ENCODE measurements at regions not wholly inside any gene's neighbourhood (a gene's known extent, or its start where the extent isn't known, plus 50 kb on each side); places are given as distances from the start of the nearest gene placed in this dataset.

GRCh38 chr13:87129602-87130300 is 541.4 kb upstream of the SLITRK5 start:
- Histone ChIP-seq H3K79me2 (ENCODE audit: control insufficient read depth, insufficient read depth, low read length) (no peaks in the 10 kb centered on the region), H3K27me3 (ENCODE audit: control insufficient read depth in 2 of 2, insufficient read depth in 2 of 2, low read length in 2 of 2) (no peaks in the 10 kb centered on the region), H3K4me1 (ENCODE audit: control insufficient read depth, extremely low read depth, insufficient read depth, low read length) (no peaks in the 10 kb centered on the region), H3K9me3 (replicated peaks; ENCODE audit: control insufficient read depth, insufficient read depth, low read length) (peaks cover 2% of the 10 kb centered on the region), H3K4me2 (ENCODE audit: insufficient read depth, low read length) (no peak overlapping the region), H3K27ac (ENCODE audit: insufficient read depth, low read depth, low read length) (no peak overlapping the region), H3K36me3 (ENCODE audit: control insufficient read depth in 2 of 2, extremely low read depth in 1 of 2, insufficient read depth in 2 of 2, low read length in 2 of 2) (no peaks in the 10 kb centered on the region), H3K9ac (replicated peaks; ENCODE audit: extremely low read depth, insufficient read depth, low read length) (no peak overlapping the region), H4K20me1 (replicated peaks; ENCODE audit: control insufficient read depth, extremely low read depth, insufficient read depth, low read length) (no peaks in the 10 kb centered on the region), H3K9me1 (replicated peaks; ENCODE audit: control insufficient read depth, extremely low read depth, insufficient read depth, low read length) (no peaks in the 10 kb centered on the region), H2AFZ (ENCODE audit: low read depth, low read length) (no peak overlapping the region), H3K4me3 (replicated peaks in 1 of 3; ENCODE audit: insufficient read depth in 1 of 3, low read depth in 1 of 3, low read length in 3 of 3) (no peak overlapping the region)
- FAIRE-seq (no peak), DNase-seq (ENCODE audit: low read depth, low spot score) (no peak)
- dilution Hi-C loops (cut with MboI; ENCODE audit: extremely low pct_ligation_motif_present, low sequenced_read_pairs) (no loop called here), intact Hi-C loops (cut with micrococcal nuclease) (no loop called here)
- CTCF ChIA-PET, result no interaction called here
- POLR2A ChIA-PET, result no interaction called here
- BruUV-seq (replicated peaks), result no TSS peak
- TF ChIP-seq JUN (IDR thresholded peaks at IDR 0.05; ENCODE audit: borderline replicate concordance, insufficient read depth, insufficient read length, low read depth), result no peak
- no peak for TF ChIP-seq FOS (IDR thresholded peaks at IDR 0.05; ENCODE audit: borderline replicate concordance, insufficient read depth, low read length)
- no peak for TF ChIP-seq POLR2AphosphoS5 (IDR thresholded peaks at IDR 0.05; ENCODE audit: insufficient read depth, low read depth, low read length)
- TF ChIP-seq GATA2 (IDR thresholded peaks at IDR 0.05; ENCODE audit: insufficient read depth, insufficient read length, low read depth, low read length), result no peak
- TF ChIP-seq EZH2 (IDR thresholded peaks at IDR 0.05; ENCODE audit: borderline replicate concordance, low read depth, low read length, severe bottlenecking), result no peak
- TF ChIP-seq MAX (IDR thresholded peaks at IDR 0.05; ENCODE audit: insufficient read depth, insufficient read length), result no peak
- no peak for TF ChIP-seq POLR2A (IDR thresholded peaks at IDR 0.05; ENCODE audit: low read depth, low read length)
- TF ChIP-seq CTCF (IDR thresholded peaks at IDR 0.05; ENCODE audit: extremely low read depth in 1 of 2, insufficient read depth in 1 of 2, low read depth in 1 of 2, low read length in 2 of 2), result no peak
- TF ChIP-seq MYC (IDR thresholded peaks at IDR 0.05; ENCODE audit: low read depth, low read length), result no peak
